ENCODE measurements at regions not wholly inside any gene's neighbourhood (a gene's known extent, or its start where the extent isn't known, plus 50 kb on each side); places are given as distances from the start of the nearest gene placed in this dataset.

DNA sequence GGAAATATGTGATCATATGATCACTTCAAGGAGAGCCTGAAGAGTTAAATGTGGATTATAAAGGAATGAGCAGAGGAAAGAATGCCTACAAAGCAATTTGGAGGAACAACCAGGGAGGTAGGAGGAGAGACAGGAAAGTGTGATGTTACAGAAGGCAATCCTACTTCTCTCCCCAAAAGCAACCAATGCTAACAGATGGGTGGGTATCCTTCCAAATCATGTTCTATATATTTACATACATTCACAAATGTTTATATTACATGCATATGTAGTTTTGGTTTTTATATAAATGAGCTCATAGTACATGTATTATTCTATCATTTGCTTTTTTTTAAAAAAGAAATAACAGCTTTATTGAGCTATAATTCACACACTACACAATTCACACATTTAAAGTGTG lies 56.0 kb downstream of the ZCCHC12 start:
- TF ChIP-seq, protein P1, sequence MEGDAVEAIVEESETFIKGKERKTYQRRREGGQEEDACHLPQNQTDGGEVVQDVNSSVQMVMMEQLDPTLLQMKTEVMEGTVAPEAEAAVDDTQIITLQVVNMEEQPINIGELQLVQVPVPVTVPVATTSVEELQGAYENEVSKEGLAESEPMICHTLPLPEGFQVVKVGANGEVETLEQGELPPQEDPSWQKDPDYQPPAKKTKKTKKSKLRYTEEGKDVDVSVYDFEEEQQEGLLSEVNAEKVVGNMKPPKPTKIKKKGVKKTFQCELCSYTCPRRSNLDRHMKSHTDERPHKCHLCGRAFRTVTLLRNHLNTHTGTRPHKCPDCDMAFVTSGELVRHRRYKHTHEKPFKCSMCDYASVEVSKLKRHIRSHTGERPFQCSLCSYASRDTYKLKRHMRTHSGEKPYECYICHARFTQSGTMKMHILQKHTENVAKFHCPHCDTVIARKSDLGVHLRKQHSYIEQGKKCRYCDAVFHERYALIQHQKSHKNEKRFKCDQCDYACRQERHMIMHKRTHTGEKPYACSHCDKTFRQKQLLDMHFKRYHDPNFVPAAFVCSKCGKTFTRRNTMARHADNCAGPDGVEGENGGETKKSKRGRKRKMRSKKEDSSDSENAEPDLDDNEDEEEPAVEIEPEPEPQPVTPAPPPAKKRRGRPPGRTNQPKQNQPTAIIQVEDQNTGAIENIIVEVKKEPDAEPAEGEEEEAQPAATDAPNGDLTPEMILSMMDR (conservative IDR thresholded peaks at IDR 0.05 in 1 of 2, IDR thresholded peaks at IDR 0.05 in 1 of 2; ENCODE audit: extremely low read depth in 1 of 2, insufficient read depth in 1 of 2, low read depth in 1 of 2, low read length in 2 of 2), result no peak
- no peak for TF ChIP-seq EZH2 (IDR thresholded peaks at IDR 0.05; ENCODE audit: borderline replicate concordance, low read length)

Data from mammary epithelial cell (primary cell).